Ovary (tissue), 7 donors: ENCODE measurements at regions not wholly inside any gene's neighbourhood (a gene's known extent, or its start where the extent isn't known, plus 50 kb on each side); places are given as distances from the start of the nearest gene placed in this dataset.

Source experiments
- DNase-seq, 5 donors: peaks; one replicate each; pipeline ENCODE4 v3.0.0-alpha.2; 2019 to 2020
- H3K27ac ChIP-seq, 2 donors: fragments of 200-600 bp; one replicate each; pipeline versions ENCODE4 v1.5.1 to v1.8.0; 2019 to 2022
- H3K27me3 ChIP-seq: fragments of 200-600 bp; one replicate; pipeline ENCODE4 v1.8.0; 2022
- H3K36me3 ChIP-seq: fragments of 200-600 bp; sonication (generic); one replicate; pipeline ENCODE4 v1.5.1; 2019
- H3K4me1 ChIP-seq: one replicate; pipeline ENCODE4 v1.8.1; 2013; ENCODE audit warnings: mild to moderate bottlenecking, moderate library complexity; ENCODE audit not compliant: insufficient read depth
- H3K4me3 ChIP-seq: fragments of 200-600 bp; sonication (generic); one replicate; pipeline ENCODE4 v1.5.1; 2017
- H3K9me3 ChIP-seq, 2 donors: fragments of 200-600 bp in 1 of 2; sonication (generic) in 1 of 2; one replicate each; pipeline versions ENCODE4 v1.5.1 to v1.8.1; 2013 to 2019; ENCODE audit warnings: mild to moderate bottlenecking in 1 of 2, moderate library complexity in 1 of 2
- CTCF ChIP-seq, 3 donors: fragments of 450-650 bp in 2 of 3; fragments of 200-600 bp in 1 of 3; IDR thresholded peaks; one replicate each; pipeline versions ENCODE4 v1.5.1 to v1.8.0; 2016 to 2022; ENCODE audit warnings: antibody characterized with exemption in 3 of 3, mild to moderate bottlenecking in 1 of 3
- EP300 ChIP-seq: sonication (generic); formaldehyde crosslinking; IDR thresholded peaks from one replicate; pipeline ENCODE4 v1.6.1; 2017; ENCODE audit warnings: antibody characterized with exemption
- POLR2A ChIP-seq: fragments of 450-650 bp; IDR thresholded peaks from one replicate; pipeline ENCODE4 v1.6.1; 2017; ENCODE audit warnings: antibody characterized with exemption, mild to moderate bottlenecking, moderate library complexity
- WGBS, 3 donors: extraction: QIAGEN DNeasy Blood & Tissue Kit in 1 of 3; methylation state at CpG; one replicate each; pipeline versions ENCODE4 v1.1.5 to v1.1.7; 2013 to 2017; 5-methylcytosine and 5-hydroxymethylcytosine counted together
- intact Hi-C, 4 donors: fragments of 100-400 bp; cut with DNase I; formaldehyde crosslinking; loops; one replicate each; pipeline versions ENCODE4 v1.11.0 to v1.15.1; 2022 to 2023
- donor health status: DM: no; HTN: no; CAD: no; lungs with moderate emphysema.
- donor health status: DM: no; HTN: no; CAD: no.
- donor health status: Bipolar disorder and iron deficiency.
- donor health status: DM: no; HTN: no; CAD: no.
- donor health status: DM: yes; HTN: yes; CAD: no.

GRCh38 chr5:44183753-44184152 lies 205.5 kb downstream of the FGF10 start:
- intact Hi-C loops, result no loop called here
- no peak for DNase-seq
- WGBS, 3 donors, result 72 to 83% (median 80%) methylated on average over 3 of the region's 3 CpGs

GRCh38 chr5:44183312-44183711 lies 205.9 kb downstream of the FGF10 start:
- DNase-seq, result no peak
- no peaks in the 10 kb centered on the region for H3K27me3 ChIP-seq
- no peaks in the 10 kb centered on the region for H3K36me3 ChIP-seq
- no peaks in the 10 kb centered on the region for H3K9me3 ChIP-seq
- H3K4me1 ChIP-seq, result no peaks in the 10 kb centered on the region
- 74 to 82% (median 75%) methylated on average over 1 of the region's 1 CpG for WGBS, 3 donors
- H3K4me3 ChIP-seq, result no peak overlapping the region
- no peak overlapping the region for H3K27ac ChIP-seq
- intact Hi-C loops, result no loop called here
- TF ChIP-seq CTCF (IDR thresholded peaks at IDR 0.05) (no peak), POLR2A (no peak), EP300 (no peak)

More at GRCh38 chr5:44183753-44184152, 205.5 kb downstream of the FGF10 start:
- Histone ChIP-seq H3K4me3 (no peak overlapping the region), H3K4me1 (no peaks in the 10 kb centered on the region), H3K27me3 (no peaks in the 10 kb centered on the region), H3K36me3 (no peaks in the 10 kb centered on the region), H3K9me3 (no peaks in the 10 kb centered on the region), H3K27ac (no peak overlapping the region)
- TF ChIP-seq EP300, result no peak
- no peak for TF ChIP-seq POLR2A
- no peak for TF ChIP-seq CTCF (IDR thresholded peaks at IDR 0.05)

GRCh38 chr5:44178414-44178813 lies 210.8 kb downstream of the FGF10 start:
- Histone ChIP-seq H3K9me3 (no peaks in the 10 kb centered on the region), H3K36me3 (no peaks in the 10 kb centered on the region), H3K27ac (no peak overlapping the region), H3K4me1 (no peaks in the 10 kb centered on the region), H3K4me3 (no peak overlapping the region), H3K27me3 (no peaks in the 10 kb centered on the region)
- intact Hi-C loops, result no loop called here
- no peak for DNase-seq
- 78 to 89% (median 83%) methylated on average over 2 of the region's 2 CpGs for WGBS, 3 donors
- TF ChIP-seq EP300 (no peak), CTCF (IDR thresholded peaks at IDR 0.05) (no peak), POLR2A (no peak)

GRCh38 chr5:44167540-44167939 lies 221.7 kb downstream of the FGF10 start:
- TF ChIP-seq CTCF (IDR thresholded peaks at IDR 0.05) (no peak), EP300 (no peak)

GRCh38 chr5:44160369-44160768 lies 228.9 kb downstream of the FGF10 start:
- intact Hi-C loops, result no loop called here
- TF ChIP-seq EP300, result no peak
- TF ChIP-seq CTCF (IDR thresholded peaks at IDR 0.05), result no peak
- no peak for TF ChIP-seq POLR2A
- Histone ChIP-seq H3K4me1 (no peaks in the 10 kb centered on the region), H3K9me3 (peaks cover 0 to 4% of the 10 kb centered on the region in 2 donors), H3K27me3 (no peaks in the 10 kb centered on the region), H3K36me3 (no peaks in the 10 kb centered on the region), H3K27ac (no peak overlapping the region), H3K4me3 (no peak overlapping the region)
- WGBS, 3 donors, result 71 to 84% (median 80%) methylated on average over 4 of the region's 4 CpGs
- no peak for DNase-seq

More at GRCh38 chr5:44167540-44167939, 221.7 kb downstream of the FGF10 start:
- intact Hi-C loops, result no loop called here
- no peak overlapping the region for H3K4me3 ChIP-seq
- H3K9me3 ChIP-seq, result no peaks in the 10 kb centered on the region
- H3K4me1 ChIP-seq, result no peaks in the 10 kb centered on the region
- no peaks in the 10 kb centered on the region for H3K36me3 ChIP-seq
- H3K27me3 ChIP-seq, result no peaks in the 10 kb centered on the region
- DNase-seq, result no peak
- H3K27ac ChIP-seq, result no peak overlapping the region
